BJ (cell line): ENCODE measurements at regions not wholly inside any gene's neighbourhood (a gene's known extent, or its start where the extent isn't known, plus 50 kb on each side); places are given as distances from the start of the nearest gene placed in this dataset.

Experiments
- CTCF ChIA-PET: fragments of 350-600 bp; formaldehyde crosslinking; extraction: SDS; loops from one replicate; lab custom pipeline; 2021; ENCODE audit warnings: antibody characterized with exemption, inconsistent platforms; lab: Yijun Ruan, JAX
- POLR2A ChIA-PET: fragments of 300-600 bp; sonication (Branson Sonifier 250); formaldehyde crosslinking; extraction: SDS; loops from one replicate; lab custom pipeline; 2021; ENCODE audit warnings: antibody characterized with exemption; lab: Charles Lee
- DNase-seq: peaks from one replicate; pipeline ENCODE4 v3.0.0-alpha.2; 2011; ENCODE audit warnings: low read depth
- H3K27me3 ChIP-seq: 2 replicates; pipeline ENCODE4 v1.6.0; 2011; ENCODE audit warnings: low read length; ENCODE audit not compliant: control insufficient read depth, insufficient read depth
- H3K36me3 ChIP-seq: 2 replicates; pipeline ENCODE4 v1.5.1; 2011; ENCODE audit warnings: low read length; ENCODE audit not compliant: control insufficient read depth, insufficient read depth
- H3K4me3 ChIP-seq: 2 replicates; pipeline ENCODE4 v1.5.1; 2011; ENCODE audit warnings: low read depth, mild to moderate bottlenecking, control low read depth, low read length
- CTCF ChIP-seq: IDR thresholded peaks from 2 replicates; pipeline ENCODE4 v1.5.1; 2011; ENCODE audit warnings: low read depth, mild to moderate bottlenecking, control low read depth, inconsistent platforms, low read length, moderate library complexity; ENCODE audit not compliant: insufficient read depth

GRCh38 chr21:25062061-25062460 lies 545.2 kb downstream of the MRPL39 start:
- Histone ChIP-seq H3K27me3 (no peaks in the 10 kb centered on the region), H3K4me3 (no peak overlapping the region), H3K36me3 (no peaks in the 10 kb centered on the region)
- ChIA-PET POLR2A (no interaction called here), CTCF (no interaction called here)
- no peak for DNase-seq
- TF ChIP-seq CTCF: no peak

DNA sequence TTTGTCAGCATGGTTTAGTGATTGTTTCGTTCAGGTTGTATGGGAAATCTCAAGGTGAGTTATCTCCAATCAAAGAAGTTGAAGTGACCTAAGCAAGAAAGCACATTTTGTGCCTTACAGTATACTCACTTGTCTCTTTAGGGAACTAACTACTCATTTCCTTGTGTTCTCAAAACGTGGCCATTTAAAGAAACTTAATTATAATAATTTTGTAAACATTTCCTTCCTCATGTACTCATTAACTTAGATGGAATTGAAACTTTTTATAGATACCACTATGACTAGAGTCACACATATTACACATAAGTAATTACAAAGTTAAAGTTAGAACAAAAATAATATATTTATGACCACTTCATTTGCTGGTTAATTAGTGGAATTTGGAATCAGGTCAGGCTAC lies 552.6 kb downstream of the MRPL39 start:
- no peak for DNase-seq
- ChIA-PET CTCF (no interaction called here), POLR2A (no interaction called here)

GRCh38 chr21:25039461-25040380 lies 567.6 kb downstream of the MRPL39 start:
- no peak for TF ChIP-seq CTCF
- no peak overlapping the region for H3K4me3 ChIP-seq
- CTCF ChIA-PET: no interaction called here
- no peaks in the 10 kb centered on the region for H3K27me3 ChIP-seq
- POLR2A ChIA-PET: no interaction called here
- DNase-seq: no peak
- H3K36me3 ChIP-seq: no peaks in the 10 kb centered on the region

More for the DNA sequence above, 552.6 kb downstream of the MRPL39 start:
- TF ChIP-seq CTCF: no peak
- Histone ChIP-seq H3K36me3 (no peaks in the 10 kb centered on the region), H3K27me3 (no peaks in the 10 kb centered on the region), H3K4me3 (no peak overlapping the region)

- Histone ChIP-seq H3K27me3 (no peaks in the 10 kb centered on the region), H3K36me3 (no peaks in the 10 kb centered on the region), H3K4me3 (no peak overlapping the region)
- ChIA-PET CTCF (no interaction called here), POLR2A (no interaction called here)
- TF ChIP-seq CTCF: no peak
- no peak for DNase-seq
These were observed 570.5 kb downstream of the MRPL39 start for GRCh38 chr21:25036775-25037174.

GRCh38 chr21:25031750-25032149 lies 575.5 kb downstream of the MRPL39 start:
- ChIA-PET CTCF (no interaction called here), POLR2A (no interaction called here)
- TF ChIP-seq CTCF: no peak
- Histone ChIP-seq H3K36me3 (no peaks in the 10 kb centered on the region), H3K27me3 (no peaks in the 10 kb centered on the region), H3K4me3 (no peak overlapping the region)
- no peak for DNase-seq
